Thyroid gland (tissue), 4 donors: ENCODE measurements at regions not wholly inside any gene's neighbourhood (a gene's known extent, or its start where the extent isn't known, plus 50 kb on each side); places are given as distances from the start of the nearest gene placed in this dataset.

Source experiments
- CTCF ChIP-seq, 6 experiments: fragments of 200-600 bp in 3 of 6; fragments of 450-650 bp in 3 of 6; sonication (generic) in 3 of 6; IDR thresholded peaks; one replicate each; pipeline ENCODE4 v1.5.1; 2016 to 2019; ENCODE audit warnings: antibody characterized with exemption in 6 of 6, mild to moderate bottlenecking in 2 of 6, inconsistent platforms in 1 of 6, moderate library complexity in 1 of 6
- POLR2A ChIP-seq, 2 donors: fragments of 450-650 bp; IDR thresholded peaks; one replicate each; pipeline ENCODE4 v1.6.1; 2017; ENCODE audit warnings: antibody characterized with exemption in 2 of 2, mild to moderate bottlenecking in 2 of 2, moderate library complexity in 1 of 2

GRCh38 chrX:113802837-113803236 is 781.0 kb upstream of the HTR2C start:
- TF ChIP-seq CTCF (IDR thresholded peaks at IDR 0.05) (no peak), POLR2A (IDR thresholded peaks at IDR 0.05) (no peak)
